Nucleus accumbens (tissue), 56 donors: ENCODE measurements at regions not wholly inside any gene's neighbourhood (a gene's known extent, or its start where the extent isn't known, plus 50 kb on each side); places are given as distances from the start of the nearest gene placed in this dataset.
"Not testable (repeated sequence)": the region's sequence is repeated elsewhere in the genome, so short reads cannot be mapped to it uniquely, and the experiment has no call there.

Experiments
- DNase-seq, 56 donors: peaks; one replicate each; lab custom pipeline; 2025; lab: John Stamatoyannopoulos, UW

GRCh38 chr5:145470396-145470979 is 364.7 kb downstream of the PRELID2 start:
- no peak for DNase-seq

GRCh38 chr5:145467446-145467845 is 367.7 kb downstream of the PRELID2 start:
- DNase-seq: no peak

- DNase-seq: no peak
These were observed 368.6 kb downstream of the PRELID2 start for GRCh38 chr5:145466533-145466932.

GRCh38 chr5:145465474-145466263 is 369.5 kb downstream of the PRELID2 start:
- DNase-seq: no peak

- DNase-seq: no peak
These were observed 371.0 kb downstream of the PRELID2 start for GRCh38 chr5:145464171-145464570.

GRCh38 chr5:145463634-145464033 is 371.5 kb downstream of the PRELID2 start:
- DNase-seq: no peak

- no peak for DNase-seq
These were observed 372.6 kb downstream of the PRELID2 start for GRCh38 chr5:145462525-145462924.

- no peak for DNase-seq
These were observed 384.8 kb downstream of the PRELID2 start for GRCh38 chr5:145450286-145450885.

GRCh38 chr5:145449794-145450193 is 385.3 kb downstream of the PRELID2 start:
- peak in 23 of 56 donors; percentile 0 to 56 (median 8) for DNase-seq

GRCh38 chr5:145446875-145447274 is 388.3 kb downstream of the PRELID2 start:
- not testable (repeated sequence) for DNase-seq

GRCh38 chr5:145446412-145446811 is 388.7 kb downstream of the PRELID2 start:
- no peak for DNase-seq

GRCh38 chr5:145445027-145445426 is 390.1 kb downstream of the PRELID2 start:
- no peak for DNase-seq

GRCh38 chr5:145443964-145444363 is 391.2 kb downstream of the PRELID2 start:
- DNase-seq: no peak

GRCh38 chr5:145443366-145443765 is 391.8 kb downstream of the PRELID2 start:
- DNase-seq: no peak

- not testable (repeated sequence) for DNase-seq
These were observed 392.5 kb downstream of the PRELID2 start for GRCh38 chr5:145442661-145443060.

GRCh38 chr5:145441228-145441627 is 393.9 kb downstream of the PRELID2 start:
- DNase-seq: no peak

GRCh38 chr5:145437627-145438026 is 397.5 kb downstream of the PRELID2 start:
- no peak for DNase-seq

- DNase-seq: no peak
These were observed 402.1 kb downstream of the PRELID2 start for GRCh38 chr5:145433077-145433476.

GRCh38 chr5:145429170-145429569 is 406.0 kb downstream of the PRELID2 start:
- DNase-seq: no peak

- no peak for DNase-seq
These were observed 427.1 kb downstream of the PRELID2 start for GRCh38 chr5:145408048-145408341.

- DNase-seq: no peak
These were observed 427.7 kb downstream of the PRELID2 start for GRCh38 chr5:145407300-145408047.
